HG02884 (cell line): ENCODE measurements at regions not wholly inside any gene's neighbourhood (a gene's known extent, or its start where the extent isn't known, plus 50 kb on each side); places are given as distances from the start of the nearest gene placed in this dataset.
"Not testable (repeated sequence)": the region's sequence is repeated elsewhere in the genome, so short reads cannot be mapped to it uniquely, and the experiment has no call there.

Experiments
- ATAC-seq: cut with Tn5 transposase; IDR thresholded peaks from one replicate; pipeline ENCODE4 v1.9.1; 2021; ENCODE audit warnings: mild to moderate bottlenecking, moderate library complexity; ENCODE audit not compliant: unreplicated experiment

DNA sequence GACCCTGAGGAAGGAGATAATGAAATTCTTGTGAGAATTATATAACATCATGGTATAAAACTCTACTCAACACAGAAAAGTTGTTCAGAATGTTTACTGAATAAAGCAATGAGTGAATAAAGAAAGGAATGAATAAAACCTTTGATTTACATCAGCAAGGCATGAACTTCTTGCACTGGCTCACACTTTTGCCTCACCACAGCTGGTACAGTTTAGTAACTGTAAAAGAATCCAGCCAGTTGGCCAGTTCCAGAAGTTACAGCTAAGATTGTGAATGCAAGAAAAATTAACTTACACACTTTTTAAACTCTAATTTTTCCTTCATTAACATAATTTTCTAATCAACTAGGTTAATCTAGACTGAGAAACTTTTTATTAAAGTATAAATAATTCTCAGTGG is 490.9 kb downstream of the NFIB start:
- ATAC-seq = no peak

DNA sequence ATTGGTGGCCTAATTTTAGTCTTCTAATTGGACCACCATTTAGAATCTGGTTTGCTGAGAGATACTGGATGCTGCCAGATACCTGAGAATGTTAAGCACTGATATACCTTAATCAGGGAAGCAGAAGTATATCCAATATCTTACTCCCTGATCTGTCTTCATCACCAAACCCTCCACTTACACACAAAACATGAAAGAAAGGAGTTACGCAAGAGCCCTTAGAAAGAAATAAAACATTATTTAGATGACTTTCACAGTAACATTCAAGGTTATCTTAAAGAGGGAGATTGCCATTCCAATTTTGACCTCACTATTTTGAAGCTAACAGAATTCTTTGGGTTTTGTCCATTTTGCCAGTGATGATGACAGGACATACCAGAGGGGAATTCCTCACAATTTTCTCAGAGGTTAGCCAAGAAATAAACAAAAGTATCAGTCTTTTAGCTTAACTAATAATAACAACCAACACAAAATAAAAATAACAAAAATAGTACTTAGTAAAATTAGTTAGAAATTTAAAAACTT is 496.1 kb downstream of the NFIB start:
- ATAC-seq = no peak

DNA sequence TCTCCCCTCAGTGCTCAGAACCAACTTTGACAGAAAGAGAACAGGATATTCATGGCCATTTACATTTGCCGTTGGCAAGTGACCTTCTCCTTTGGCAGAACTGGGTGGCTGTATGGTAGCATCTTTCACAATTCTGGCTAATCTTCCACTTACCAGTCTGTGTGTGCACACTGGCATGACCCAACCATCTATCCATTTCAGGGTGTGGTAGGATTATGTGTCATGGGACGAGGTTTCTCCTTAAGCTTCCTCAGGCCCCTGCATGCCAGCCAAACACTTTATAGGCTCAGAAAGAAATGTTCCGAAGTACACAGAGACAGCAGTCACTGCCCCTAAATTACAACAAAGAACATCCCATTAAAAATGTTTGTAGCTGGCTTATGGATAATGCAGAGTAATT is 497.1 kb downstream of the NFIB start:
- ATAC-seq = no peak

DNA sequence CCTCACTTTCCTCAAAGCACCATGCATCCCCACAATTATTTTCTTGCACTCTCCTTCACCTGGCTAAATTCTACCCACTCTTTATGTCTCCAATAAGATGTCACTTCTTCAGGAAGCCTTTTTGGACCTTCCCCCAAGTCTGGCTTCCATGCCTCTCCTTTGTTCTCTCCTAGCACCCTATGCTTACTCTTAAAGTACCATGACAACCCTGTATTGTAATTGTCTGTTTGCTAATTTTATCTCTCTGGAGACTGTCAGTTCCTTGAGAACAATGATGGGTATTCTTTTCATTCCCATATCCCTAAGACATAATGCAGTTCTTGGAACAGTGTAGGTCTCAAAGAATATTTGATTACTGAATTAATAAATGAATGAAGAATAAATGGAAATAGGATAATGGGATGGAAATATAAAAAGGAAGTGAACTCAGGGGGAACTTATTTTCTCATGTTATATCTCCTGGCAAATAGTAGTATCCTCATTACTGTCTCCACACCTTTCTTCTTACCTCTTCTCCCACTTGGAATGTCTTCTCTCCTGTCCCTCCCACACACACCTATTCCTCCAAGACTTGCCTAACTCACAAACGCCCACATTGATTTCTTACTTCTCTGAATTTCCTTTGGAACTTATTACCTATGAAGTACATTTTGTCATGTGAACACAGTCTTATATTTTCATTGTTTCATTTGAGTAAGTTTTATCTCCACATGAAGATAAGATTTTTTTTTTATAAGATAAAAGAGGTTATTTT is 499.1 kb downstream of the NFIB start:
- no peak for ATAC-seq

DNA sequence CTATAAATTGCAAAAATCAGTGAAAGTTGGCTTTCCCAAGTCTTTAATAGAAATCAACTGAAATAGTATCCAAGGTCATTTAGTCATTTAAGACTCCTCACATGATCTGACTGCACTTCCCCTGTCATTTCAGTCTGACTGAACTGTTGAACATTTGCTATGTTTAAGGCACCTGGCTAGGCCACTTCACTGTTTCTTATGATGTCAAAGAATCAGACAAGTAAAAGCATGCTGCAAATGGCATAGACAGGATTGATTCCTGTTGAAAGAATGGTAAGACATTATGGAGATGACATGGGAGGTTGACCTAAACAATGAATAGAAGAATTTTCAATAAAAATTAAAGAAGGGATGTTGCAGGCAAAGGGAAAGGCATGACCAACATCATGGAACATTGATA is 502.1 kb downstream of the NFIB start:
- no peak for ATAC-seq

DNA sequence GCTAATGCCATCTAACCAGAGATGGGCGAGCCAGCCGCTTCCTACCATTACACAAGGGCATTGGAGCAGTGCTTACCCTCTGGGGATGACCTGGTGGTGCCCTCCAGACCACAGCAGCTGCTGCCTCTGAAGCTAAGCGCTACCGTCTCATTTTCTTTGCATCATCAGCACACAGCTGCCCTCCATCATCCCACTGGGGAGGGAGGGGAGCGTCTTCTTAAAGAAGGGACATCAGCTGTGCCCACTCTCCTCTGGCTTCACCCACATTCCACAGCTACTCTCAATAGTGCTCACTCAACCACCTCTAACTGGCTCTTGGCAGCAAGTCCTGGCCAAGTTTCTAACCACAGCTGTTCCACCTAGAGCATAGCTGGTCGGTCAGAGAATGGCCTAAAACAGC is 503.4 kb downstream of the NFIB start:
- ATAC-seq = no peak

DNA sequence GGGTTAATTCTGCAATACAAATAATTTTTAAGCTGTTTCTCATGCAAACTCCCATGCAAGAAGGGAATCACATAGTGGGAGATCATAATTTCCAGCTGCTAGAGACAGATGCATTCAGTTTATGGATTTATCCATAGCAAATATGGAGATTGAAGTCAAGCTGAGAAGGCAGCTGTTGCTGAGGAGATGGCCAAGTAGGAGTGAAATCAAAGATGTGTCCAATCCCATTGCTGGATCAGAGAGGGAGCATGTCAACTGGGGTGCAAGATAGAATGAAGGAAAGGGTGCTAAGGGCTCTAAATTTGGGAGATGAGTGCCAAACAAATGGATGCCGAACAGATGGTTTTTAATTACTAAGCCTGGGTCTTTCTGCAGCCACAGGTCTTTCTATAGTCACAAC is 504.5 kb downstream of the NFIB start:
- ATAC-seq = no peak

DNA sequence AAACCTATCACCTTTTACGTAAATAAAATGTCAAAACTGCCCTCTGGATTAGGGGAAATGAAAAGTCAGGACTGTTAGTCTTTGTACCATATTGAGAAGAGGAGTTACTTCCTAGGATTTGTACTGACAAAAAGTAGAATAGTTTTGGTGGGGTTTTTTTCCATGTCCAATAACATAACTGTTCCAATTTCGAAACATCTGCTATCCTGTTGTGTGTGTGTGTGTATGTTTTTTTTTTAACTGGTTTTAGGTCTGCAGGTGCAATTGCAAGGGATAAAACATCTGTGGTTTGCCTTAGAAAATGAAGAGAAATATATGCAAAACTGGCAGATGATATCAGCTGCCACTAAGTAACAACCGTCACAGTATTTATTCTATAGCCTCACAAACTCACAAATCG is 506.8 kb downstream of the NFIB start:
- no peak for ATAC-seq

DNA sequence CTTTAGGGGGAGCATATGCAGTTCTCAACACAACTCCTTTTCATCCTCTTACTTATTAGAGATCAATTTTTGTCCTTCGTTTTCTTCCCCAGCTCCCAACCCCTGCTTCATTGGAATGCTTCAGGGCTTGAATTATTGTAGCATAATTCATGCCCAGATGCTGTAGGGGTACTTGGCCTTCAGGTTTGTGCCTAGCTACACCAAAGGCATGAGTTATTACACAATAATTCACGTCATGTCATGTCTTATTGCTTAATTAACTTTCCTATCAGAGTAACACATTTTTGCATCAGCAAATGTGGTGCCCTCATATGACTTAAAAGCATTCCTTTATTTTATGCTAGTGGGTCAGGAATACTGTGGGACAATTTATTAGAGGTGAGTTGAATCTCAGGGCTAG is 507.2 kb downstream of the NFIB start:
- ATAC-seq = no peak

DNA sequence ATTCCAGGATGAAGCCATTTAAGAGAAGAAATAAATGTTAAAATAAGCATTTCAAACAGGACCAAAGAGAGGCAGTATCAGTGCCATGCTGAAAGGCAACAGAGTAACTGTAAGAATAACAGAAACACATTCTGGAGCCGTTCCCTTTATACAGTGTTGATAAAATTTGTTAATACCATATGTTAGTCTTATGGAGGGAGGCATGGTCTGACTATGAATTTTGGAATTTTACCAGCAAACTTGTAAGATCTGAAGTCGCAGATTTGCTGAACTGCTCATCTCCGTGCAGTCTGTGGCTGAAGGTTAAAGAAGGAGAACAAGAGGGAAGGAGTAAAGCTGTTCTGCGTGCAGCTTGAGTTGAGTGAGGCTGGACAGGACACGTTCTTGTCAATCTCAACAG is 508.4 kb downstream of the NFIB start:
- ATAC-seq = no peak

DNA sequence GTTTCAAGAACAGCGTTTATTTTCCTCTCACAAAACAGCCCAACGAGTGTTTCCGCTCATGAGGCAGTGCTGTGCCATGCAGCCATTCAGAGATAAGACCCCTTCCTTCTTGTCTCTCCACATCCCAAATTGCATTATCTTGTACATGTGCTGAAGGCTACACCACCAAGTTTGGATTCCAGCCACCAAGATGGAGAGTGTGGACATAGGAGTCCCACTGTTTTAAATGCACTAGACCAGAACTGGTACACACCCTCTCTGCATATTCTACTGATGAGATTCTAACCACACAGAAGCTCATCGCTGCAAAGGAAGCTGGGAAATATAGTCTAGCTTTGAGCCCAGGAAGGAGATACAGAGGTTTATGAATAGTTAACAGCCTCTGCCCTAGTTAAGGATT is 509.4 kb downstream of the NFIB start:
- no peak for ATAC-seq

DNA sequence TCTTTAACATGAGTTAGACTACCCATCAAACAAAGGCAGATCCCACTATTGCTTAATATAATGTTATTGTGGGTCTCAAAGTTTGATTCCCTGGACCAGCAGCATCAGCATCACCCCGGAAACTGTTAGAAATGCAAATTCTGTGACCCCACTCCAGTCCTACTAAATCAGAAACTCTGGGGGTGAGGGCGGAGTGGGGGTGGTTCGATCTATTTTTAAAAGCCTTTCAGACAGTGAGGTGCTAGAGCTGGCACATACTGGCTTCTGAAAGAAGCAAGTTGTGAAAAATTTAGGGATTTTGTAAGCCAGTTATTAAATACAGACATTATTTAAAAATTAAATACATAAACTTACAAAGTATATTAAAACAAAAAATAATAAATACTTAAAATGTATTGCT is 513.2 kb downstream of the NFIB start:
- no peak for ATAC-seq

DNA sequence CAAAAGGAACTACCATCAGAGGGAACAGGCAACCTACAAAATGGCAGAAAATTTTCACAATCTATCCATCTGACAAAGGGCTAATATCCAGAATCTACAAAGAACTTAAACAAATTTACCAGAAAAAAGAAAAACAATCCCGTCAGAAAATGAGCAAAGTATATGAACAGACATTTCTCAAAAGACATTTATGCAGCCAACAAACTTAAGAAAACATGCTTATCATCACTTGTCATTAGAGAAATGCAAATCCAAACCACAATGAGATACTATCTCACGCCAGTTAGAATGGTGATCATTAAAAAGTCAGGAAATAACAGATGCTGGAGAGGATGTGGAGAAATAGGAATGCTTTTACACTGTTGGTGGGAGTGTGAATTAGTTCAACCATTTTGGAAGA is 516.2 kb downstream of the NFIB start:
- ATAC-seq = not testable (repeated sequence)

DNA sequence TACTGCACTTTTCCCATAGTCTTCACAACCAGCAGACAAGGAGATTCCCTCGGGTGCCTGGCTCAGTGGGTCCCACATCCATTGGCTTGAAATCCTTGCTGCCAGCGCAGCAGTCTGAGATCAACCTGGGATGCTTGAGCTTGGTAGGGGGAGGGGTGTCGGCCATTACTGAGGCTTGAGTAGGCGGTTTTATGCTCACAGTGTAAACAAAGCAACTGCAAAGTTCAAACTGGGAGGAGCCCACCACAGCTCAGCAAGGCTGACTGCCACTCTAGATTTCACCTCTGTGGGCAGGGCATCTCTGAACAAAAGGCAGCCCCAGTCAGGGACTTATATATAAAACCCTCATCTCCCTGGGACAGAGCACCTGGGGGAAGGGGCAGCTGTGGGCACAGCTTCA is 512.3 kb upstream of the MPDZ start:
- ATAC-seq = no peak

DNA sequence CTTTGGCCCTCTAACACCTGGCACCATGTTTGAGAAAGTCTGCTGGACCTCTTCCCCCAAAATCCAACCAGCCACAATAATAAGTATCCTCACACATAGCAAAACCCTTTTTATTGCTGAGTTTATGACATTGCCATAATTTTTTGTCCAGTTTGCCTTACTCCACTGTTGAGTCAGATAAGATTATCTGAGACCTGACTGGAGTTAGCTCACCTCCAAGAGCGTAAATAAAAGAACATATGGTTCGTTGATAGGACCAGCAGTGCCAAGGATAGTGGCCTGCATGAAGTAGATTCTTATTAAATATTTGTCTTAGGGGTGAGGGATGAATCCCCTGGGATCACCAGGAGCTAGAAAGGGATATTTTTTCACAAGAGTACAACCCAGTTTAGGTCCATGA is 510.6 kb upstream of the MPDZ start:
- ATAC-seq = no peak

DNA sequence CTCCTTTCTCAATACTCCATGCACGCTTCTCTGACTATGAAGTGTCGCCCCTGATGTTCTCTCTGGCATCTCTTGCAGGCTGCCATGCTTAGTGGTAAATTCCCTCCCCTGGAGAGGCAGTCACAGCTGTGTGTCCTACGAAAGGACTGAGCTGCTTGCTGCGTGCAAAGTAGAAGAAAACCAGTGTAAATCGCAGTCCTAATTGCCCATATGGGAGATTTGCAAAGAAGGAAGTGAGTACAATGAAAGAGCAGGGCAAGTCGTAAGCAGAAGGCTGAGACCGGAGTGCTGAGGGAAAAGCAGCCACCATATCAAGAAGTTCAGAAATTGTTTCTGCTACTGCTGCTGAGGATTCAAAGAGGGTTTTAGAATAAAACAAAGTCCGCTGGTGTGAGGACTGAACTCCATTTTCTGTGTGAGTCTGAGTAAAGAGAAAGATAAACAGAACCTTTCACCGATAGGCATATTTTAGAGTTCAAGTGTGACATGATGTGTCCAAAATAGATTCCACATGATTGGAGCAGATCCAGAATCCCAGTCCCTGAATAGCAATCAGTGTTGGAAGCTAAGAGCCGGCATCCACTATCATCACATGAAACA is 507.8 kb upstream of the MPDZ start:
- ATAC-seq = no peak

DNA sequence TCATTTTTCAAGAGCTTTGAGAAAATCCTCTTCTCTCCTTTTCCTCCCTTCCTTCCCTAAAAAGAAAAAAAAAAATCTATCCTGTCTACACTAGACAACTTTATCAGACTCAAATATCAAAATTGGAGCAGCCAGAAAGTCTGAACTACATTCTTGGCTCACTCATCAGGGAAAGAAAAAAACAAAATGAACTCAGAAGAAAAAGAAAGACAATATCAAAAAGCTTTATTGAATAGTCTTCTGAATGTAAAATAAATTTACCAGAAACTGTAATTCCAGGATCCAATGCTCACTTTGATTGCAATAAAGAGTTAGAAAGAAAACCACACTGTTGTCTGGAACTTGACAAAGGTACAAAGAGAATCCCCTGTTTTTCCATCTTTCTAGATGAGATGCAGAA is 507.2 kb upstream of the MPDZ start:
- ATAC-seq = no peak

DNA sequence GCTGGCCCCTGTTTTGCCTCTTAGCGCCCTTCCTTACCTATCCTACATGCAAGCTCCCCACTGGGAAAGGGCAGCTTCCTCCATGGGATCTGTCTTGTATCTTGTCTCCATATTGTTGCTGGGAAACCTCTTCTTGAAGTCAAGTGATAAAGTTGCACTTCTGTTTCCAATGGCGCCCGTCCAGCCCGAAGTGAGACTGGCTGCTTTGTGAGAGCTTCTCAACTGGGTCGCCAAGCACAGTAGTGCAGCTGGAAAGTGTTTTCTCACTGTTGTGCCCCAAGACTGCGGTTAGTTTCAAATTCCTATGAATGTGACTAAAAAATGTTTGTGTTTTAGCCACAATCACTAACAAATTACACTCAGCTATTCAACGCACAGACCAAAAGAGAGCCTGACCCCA is 506.6 kb upstream of the MPDZ start:
- no peak for ATAC-seq

DNA sequence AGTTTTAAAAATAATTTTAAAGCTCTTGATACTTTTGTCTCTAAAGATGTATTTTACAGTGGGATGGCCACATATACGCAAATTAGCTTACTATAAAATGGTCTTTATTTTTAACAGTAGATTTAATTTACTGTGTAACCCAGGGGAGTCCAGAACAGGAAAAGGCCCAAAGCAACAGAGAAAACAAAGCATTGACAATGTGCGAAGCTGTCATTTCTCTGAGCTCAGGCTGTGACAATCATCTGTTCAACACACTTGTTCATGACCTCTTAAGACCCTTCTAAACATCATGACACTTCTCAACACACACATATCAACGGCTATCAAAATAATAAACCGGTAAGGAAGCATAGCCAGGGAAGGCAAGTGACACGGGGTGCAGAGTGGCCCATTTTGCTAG is 499.6 kb upstream of the MPDZ start:
- no peak for ATAC-seq

DNA sequence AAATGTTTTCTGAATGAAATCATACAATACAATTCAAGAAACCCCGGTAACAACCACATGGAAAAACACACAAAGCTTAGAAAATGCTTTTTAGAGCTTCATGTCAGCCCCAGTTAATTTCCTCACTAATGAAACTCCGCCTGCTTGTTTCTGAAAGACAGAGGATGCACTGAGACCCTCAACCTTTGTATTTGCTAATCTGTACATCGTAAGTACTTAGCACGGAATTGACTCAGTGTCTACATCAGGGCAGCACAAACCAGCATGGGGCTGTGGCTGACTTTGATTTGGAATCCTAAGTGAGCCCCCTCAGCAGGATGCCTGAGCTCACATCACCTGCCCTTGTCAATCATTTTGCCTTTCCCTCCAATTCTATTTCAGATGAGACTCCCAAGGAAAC is 499.1 kb upstream of the MPDZ start:
- ATAC-seq = no peak

DNA sequence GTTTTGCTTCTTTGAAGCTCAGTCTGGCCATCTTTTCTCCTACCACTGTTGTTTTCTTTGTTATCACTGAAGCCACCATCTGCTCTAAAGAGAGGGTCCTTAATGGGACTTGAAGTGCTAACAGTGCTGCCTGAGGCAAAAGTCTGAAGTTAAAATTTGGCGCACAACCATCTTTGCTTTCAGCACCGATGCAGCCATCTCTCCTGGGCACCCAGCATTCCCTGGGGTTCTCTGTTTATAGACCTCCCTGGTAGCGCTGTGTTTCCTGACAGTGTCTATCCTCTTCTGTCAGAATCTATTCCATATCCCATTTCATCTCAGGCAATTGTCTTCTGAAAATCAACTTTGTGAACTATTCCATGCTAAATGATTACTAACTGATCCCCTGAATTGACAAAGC is 491.5 kb upstream of the MPDZ start:
- ATAC-seq = no peak

DNA sequence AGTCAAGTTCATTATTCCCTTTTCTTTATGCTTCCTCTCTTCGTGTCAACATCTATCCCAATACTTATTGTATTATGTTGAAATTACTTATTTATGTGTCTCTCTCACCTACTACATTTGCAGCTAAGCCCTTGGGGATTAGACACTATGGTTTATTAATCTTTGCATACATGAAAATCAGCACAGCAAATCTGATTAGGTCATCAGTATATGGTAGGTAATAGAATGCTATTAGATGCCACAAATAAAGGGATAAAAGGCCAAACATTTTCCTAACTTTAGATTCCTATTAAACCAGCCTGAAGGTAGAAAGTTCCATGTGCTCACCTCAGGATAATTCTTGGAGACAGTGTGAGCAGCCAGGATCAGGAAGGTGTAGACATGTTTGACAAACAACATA is 490.1 kb upstream of the MPDZ start:
- no peak for ATAC-seq

DNA sequence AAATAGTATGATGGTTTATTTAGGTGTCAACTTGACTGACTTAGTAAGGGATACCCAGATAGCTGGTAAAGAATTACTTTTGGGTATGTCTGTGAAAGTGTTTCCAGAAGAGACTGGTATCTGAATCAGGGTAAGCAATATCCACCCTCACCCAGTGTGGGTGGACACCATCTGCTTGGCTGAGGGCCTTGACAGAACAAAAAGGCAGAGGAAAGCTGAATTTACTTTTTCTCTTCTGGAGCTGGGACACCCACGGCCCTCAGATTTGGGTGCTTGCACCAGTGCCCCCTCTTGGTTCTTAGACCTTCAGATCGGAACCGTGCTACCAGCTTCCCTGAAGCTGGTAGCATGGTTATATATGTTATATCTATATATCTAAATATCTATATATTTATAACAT is 489.5 kb upstream of the MPDZ start:
- ATAC-seq = no peak
